HEK293T (cell line): ENCODE measurements at regions not wholly inside any gene's neighbourhood (a gene's known extent, or its start where the extent isn't known, plus 50 kb on each side); places are given as distances from the start of the nearest gene placed in this dataset.
"Not testable (repeated sequence)": the region's sequence is repeated elsewhere in the genome, so short reads cannot be mapped to it uniquely, and the experiment has no call there.

Source experiments
- ELF4 ChIP-seq: fragments of 450-650 bp; IDR thresholded peaks from 2 replicates; pipeline ENCODE4 v1.6.1; 2017; ENCODE audit warnings: antibody characterized with exemption
- FOXA1 ChIP-seq: fragments of 450-650 bp; IDR thresholded peaks from 2 replicates; pipeline ENCODE4 v1.6.1; 2016; ENCODE audit warnings: mild to moderate bottlenecking
- FOXM1 ChIP-seq: fragments of 450-650 bp; IDR thresholded peaks from 2 replicates; pipeline ENCODE4 v1.6.1; 2017; ENCODE audit warnings: mild to moderate bottlenecking, borderline replicate concordance
- HDGF ChIP-seq: fragments of 450-650 bp; IDR thresholded peaks from 2 replicates; pipeline ENCODE4 v1.6.1; 2017; ENCODE audit warnings: antibody characterized with exemption, borderline replicate concordance
- SP1 ChIP-seq: fragments of 450-650 bp; IDR thresholded peaks from 2 replicates; pipeline ENCODE4 v1.6.1; 2017
- SUZ12 ChIP-seq: fragments of 450-650 bp; IDR thresholded peaks from 2 replicates; pipeline ENCODE4 v1.6.1; 2016; ENCODE audit warnings: mild to moderate bottlenecking

GRCh38 chr13:69221633-69222498 is 885.8 kb upstream of the ATXN8OS start:
- not testable (repeated sequence) for TF ChIP-seq ELF4, FOXM1, HDGF, SP1, SUZ12, FOXA1
